GM12865 (cell line): ENCODE measurements at regions not wholly inside any gene's neighbourhood (a gene's known extent, or its start where the extent isn't known, plus 50 kb on each side); places are given as distances from the start of the nearest gene placed in this dataset.

Experiments
- DNase-seq: peaks from one replicate; pipeline ENCODE4 v3.0.0; 2010; ENCODE audit warnings: low read depth
- H3K4me3 ChIP-seq: 2 replicates; pipeline ENCODE4 v1.5.1; 2011; ENCODE audit warnings: mild to moderate bottlenecking, low read depth, low read length, control low read depth
- CTCF ChIP-seq: IDR thresholded peaks from 2 replicates; pipeline ENCODE4 v1.5.1; 2011; ENCODE audit warnings: low read length, control low read depth, low read depth, inconsistent platforms; ENCODE audit not compliant: insufficient read depth; ENCODE audit errors: missing control alignments

- no peak for TF ChIP-seq CTCF
- no peak for DNase-seq
- H3K4me3 ChIP-seq: no peak overlapping the region
Measured at GRCh38 chr15:20361091-20361490, 180.5 kb downstream of the GOLGA6L6 start.

- no peak overlapping the region for H3K4me3 ChIP-seq
- no peak for DNase-seq
- no peak for TF ChIP-seq CTCF
Measured at GRCh38 chr15:20358779-20359414, 182.7 kb downstream of the GOLGA6L6 start.

GRCh38 chr15:20358066-20358778, 183.4 kb downstream of the GOLGA6L6 start:
- no peak for TF ChIP-seq CTCF
- DNase-seq: no peak
- H3K4me3 ChIP-seq: no peak overlapping the region

GRCh38 chr15:20357481-20358065, 184.0 kb downstream of the GOLGA6L6 start:
- H3K4me3 ChIP-seq: no peak overlapping the region
- no peak for TF ChIP-seq CTCF
- DNase-seq: no peak

DNA sequence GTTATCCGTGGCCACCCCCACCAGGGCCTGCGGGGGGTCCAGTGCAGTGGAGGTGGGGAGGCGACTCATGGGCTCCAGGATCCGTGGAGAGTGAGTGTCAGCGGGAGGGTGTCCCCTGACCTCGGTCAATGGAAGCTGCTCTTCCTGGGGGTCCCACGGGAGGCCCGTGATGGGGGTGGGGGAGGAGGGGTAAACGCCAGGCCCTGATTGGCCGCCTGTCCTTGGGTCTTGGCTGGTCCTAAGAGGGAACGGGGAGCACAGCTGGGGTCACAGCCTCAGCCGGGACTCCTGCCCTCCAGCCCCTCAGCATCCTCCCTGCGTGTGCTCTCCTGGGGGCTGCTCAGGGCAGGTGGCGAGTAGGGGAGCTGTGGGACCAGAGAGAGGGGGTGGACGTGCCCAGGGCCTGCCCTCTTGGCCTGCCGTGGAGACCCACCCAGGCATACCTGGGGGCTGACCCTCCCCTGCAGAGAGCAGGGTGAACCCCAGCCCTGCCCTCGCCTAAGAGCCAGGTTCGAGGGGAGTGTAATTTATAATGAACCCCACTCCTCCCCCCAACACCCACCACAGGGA, 184.6 kb downstream of the GOLGA6L6 start:
- no peak for DNase-seq
- TF ChIP-seq CTCF: no peak
- no peak overlapping the region for H3K4me3 ChIP-seq

GRCh38 chr15:20356444-20356910, 185.1 kb downstream of the GOLGA6L6 start:
- DNase-seq: peak; percentile 79
- no peak overlapping the region for H3K4me3 ChIP-seq
- peak; percentile 93 for TF ChIP-seq CTCF
